ENCODE measurements at regions not wholly inside any gene's neighbourhood (a gene's known extent, or its start where the extent isn't known, plus 50 kb on each side); places are given as distances from the start of the nearest gene placed in this dataset.
"Not testable (repeated sequence)": the region's sequence is repeated elsewhere in the genome, so short reads cannot be mapped to it uniquely, and the experiment has no call there.

- no peak for DNase-seq
Measured at GRCh38 chrX:43405191-43405590, 250.9 kb upstream of the MAOA start.

DNA sequence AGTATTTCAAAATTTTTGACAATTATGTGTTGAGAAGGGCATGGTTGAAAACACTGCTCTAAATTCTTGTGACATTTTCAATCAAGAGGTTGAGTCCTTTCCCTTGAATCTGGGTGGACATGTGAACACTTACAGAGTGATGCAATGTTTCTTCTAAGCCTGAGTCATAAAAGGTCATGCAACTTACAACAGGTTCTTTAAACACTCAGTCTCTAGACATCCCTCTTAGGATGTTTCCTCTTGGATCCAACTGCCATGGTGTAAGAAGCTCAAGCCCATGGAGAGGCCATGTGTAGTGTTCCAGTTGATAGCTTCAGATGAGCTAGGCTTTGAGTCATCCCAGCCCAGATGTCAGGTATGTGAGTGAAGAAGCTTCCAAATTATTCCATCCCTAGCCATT, 232.2 kb upstream of the MAOA start:
- no peak for DNase-seq

DNA sequence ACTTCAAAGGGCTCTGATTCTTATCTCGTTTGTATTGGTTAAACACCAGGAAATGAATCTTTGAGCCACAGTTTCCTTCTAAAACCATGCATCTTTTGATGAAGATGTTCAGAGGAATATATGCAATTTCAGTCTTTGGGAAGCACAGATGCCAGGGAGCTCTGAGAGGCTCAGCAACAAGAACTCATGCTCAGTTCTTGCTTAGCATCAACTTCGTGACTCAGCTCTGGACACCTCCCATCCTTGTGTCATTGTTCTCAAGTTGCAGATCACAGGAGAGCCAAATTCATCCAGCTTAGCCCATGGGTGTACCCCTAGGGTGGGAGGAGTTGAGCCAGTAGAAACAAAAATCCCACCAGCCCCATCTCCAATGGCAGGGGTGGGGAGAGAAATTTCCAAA, 219.6 kb upstream of the MAOA start:
- no peak for DNase-seq

DNA sequence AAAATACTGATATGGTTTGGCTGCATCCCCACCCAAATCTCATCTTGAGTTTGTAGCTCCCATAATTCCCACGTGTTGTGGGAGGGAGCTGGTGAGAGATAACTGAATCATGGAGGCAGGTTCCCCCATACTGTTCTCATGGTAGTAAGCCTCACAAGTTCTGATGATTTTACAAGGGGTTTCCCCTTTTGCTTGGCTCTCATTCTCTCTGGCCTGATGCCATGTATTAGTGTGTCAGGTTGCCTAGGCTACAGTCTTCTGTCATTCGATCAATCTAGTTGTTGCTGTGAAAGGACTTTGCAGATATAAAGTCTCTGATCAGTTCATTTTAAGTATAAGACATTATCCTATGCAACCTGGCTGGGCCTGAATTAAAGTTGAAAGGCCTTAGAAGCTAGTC, 209.3 kb upstream of the MAOA start:
- DNase-seq: no peak

DNA sequence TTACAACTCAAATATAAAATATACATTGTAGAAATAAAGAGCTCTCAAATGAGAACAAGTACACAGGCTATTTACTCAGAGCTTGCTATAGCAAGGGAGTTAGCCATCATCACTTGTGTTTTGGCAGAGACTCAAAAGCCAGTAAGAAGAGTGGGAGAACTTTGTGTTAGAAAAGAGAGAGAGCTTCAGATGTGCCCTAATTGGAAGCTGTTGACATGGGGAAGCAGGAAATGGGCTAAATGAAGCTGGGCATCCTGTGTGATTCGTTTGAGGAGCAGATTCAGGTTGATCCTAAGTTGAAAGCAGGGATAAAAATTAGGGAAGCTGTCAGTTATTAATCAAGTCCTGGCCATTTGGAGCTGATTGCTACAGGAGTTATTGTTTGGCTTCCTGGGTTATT, 207.4 kb upstream of the MAOA start:
- no peak for DNase-seq

DNA sequence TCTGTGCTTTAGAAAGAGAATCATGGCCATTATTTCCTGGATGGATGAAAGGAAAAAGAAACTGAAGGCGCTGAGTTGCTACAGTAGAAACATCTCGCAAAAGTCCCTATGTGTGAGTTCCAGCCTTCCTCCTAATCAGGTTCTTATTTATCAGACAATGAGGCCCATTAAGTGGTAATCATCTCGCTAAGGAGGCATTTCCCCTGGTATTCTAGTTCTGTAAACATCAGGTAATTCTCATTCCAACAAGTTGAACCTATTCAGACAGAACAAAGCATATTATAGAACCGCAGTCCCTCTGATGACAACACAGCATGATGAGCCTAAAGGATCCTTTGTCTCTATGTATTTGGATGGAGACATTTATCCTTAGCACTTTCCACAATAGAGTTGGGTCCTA, 205.7 kb upstream of the MAOA start:
- DNase-seq: no peak

DNA sequence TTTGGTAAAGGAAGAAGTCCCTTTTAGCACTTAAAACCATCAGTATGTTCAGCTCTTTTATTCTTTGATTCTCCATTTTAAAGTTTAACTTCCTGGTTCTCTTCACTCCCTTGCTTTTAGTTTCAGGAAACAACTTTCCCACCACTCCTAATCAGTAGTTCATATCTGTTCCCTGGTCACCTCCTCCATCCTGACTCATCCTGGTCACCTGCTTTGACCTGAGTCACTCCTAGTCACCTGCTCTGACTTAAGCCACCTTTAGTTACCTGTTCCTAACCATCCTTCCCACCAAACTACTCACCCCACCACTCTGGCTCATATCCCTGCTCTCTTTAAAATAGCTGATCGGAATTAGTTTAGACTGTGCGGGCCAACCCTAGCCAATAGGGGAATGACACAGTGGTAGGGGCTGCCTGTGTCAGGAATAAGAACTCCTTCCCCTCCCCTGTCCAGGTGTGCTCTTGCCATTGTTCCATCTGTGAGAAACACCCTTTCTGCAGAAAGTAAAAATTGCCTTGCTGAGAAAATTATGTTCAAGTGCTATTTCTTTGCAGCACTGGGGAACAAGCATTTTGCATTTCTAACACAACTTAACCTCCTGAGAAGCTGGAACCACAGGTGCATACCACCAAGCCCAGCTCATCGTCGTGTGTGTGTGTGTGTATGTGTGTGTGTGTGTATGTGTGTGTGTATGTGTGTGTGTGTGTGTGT, 204.0 kb upstream of the MAOA start:
- not testable (repeated sequence) for DNase-seq

DNA sequence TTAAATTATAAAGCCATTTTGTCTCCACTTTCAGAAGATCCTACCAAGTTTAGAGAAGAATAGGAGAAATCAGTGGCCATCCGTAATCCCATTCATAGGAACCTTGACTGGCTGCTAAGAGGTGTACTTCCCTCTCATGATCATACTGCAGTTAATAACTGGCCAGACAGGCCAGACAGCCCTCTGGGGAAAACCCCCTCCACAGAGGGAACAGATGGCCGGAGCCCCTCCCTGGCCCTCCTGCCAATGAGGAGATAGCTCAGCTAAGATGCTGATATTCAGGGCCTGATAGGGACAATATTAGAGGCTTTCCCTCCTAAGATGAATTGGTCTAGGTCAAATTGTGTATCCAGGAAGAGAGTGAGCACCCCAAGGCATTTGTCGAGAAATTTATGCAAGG, 200.0 kb upstream of the MAOA start:
- DNase-seq: no peak

DNA sequence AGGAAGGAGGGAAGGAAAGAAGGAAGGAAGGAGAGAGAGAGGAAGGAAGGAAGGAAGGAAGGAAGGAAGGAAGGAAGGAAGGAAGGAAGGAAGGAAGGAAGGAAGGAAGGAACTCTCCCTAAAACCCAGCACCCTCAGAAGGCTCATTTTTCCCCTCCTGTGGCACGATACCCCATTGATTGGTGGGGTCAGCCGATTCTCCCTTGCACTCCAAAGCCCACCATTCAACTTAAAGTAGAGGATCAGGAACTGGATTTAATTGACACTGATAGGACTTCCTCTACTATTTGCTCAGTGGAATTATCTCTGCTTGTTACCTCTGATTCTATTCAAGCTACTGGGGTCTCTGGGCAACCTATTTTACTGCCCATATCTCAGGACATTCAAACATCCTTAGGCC, 199.2 kb upstream of the MAOA start:
- no peak for DNase-seq

DNA sequence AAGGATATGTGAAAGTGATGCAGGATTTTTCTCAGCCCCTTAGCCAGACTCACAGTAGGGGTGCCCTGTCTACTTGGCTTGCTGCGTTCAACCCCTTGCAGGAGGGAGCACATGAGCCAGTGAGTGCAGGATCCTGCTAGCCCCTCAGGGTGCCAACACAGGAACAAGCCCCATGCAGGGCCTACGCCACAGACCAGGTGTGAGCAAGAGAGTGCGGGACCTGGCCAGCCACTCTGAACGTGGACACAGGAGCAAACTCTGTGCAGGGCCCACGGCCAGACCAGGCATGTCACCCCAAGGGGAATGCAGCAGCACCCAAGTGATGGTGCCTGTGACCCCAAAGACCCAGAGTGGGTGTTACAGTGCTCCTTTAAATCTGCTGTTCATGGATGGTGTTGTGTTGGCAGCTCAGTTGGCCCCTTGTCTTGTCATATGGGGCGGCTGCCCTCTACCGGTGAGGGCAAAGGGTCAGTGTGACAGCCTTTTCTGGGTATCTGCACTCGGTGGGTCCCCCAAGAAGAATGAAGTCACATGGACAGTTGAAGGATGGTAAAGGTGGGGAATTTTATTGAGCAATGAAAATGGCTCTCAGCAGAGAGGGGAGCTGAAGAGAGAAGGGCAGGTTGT, 188.4 kb upstream of the MAOA start:
- DNase-seq: no peak

DNA sequence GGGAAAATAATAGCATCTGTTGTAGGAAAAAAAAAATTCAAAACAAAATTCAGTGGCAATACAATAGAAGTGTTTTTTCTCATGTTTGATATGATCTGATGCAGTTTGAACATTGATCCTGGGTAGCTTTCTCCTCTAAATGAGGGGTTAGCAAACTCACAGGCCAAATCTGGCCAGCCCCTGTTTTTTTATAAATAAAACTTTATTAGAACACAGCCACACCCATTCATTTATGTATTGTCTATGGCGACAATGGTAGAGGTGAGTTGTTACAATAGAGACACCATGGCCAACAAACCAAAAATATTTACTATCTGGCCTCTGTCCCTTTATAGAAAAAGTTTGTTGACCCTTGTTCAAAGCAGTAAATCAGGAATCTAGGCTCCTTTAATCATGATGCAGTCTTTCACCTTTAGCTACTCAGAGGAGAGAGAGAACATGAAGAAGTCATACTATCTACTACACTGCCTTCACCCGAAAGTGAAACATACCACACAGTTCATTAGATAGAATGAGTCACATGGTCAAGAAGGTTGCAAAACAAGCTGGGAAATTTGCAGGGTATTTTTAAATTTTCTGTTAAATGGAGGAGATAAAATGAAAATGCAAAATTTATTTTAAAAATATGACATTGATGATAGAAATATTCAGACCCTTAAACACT, 186.6 kb upstream of the MAOA start:
- DNase-seq: no peak

- DNase-seq: no peak
Measured at GRCh38 chrX:43474321-43474720, 181.8 kb upstream of the MAOA start.

DNA sequence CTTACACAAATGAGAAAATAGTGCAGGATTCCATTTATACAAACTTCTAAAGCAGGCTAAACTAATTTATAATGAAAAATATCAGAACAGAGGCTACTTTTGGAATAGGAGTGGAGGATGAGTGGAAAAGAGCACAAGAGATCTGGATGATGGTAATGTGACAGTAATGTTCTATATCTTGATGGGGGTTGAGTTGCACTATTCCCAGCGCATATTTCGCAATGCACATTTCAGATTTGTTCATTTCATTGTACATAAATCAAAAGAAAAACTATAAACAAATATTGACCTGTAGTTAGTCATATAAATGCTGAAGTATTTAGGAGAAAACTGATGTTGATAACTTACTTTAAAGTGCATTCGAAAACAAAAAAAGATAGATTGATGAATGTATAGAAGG, 177.0 kb upstream of the MAOA start:
- no peak for DNase-seq

DNA sequence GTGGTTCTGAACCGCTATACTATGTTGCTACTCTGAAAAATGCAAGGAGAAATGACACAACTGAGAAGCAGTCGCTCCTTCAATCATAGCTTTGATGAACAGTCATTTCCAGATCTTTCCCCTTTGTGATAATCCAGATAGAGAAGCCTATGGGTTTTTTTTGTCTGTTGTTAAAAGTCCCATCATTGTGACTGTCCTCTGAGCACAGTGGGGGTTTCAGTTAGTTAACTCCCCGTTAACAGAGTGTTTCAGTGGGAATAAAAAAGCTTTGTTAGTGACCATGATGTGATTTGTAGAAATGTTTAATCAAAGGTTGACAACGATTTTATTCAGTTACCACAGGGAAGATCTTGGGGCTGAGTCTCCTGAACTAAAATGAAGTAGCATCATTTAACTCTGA, 176.2 kb upstream of the MAOA start:
- no peak for DNase-seq

DNA sequence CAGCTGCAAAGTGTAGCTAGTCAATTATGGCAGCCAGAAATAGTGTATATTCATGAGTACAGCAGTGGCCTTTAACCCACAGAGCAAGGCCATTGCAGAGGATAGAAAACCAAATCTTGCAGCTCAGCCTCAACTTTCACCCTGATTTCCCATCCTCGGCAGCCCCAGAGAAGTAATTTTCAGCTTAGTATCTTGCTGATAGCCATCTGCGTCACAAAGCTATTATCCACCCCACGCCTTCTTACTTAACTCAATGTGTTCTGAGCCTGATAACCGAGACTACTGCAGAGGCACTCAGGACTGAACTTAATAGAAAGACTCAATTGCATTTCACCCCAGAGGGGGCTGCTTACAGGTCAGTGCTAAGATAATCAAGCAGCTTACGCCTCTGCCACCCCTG, 174.5 kb upstream of the MAOA start:
- no peak for DNase-seq

GRCh38 chrX:43493756-43494155, 162.3 kb upstream of the MAOA start:
- no peak for DNase-seq

DNA sequence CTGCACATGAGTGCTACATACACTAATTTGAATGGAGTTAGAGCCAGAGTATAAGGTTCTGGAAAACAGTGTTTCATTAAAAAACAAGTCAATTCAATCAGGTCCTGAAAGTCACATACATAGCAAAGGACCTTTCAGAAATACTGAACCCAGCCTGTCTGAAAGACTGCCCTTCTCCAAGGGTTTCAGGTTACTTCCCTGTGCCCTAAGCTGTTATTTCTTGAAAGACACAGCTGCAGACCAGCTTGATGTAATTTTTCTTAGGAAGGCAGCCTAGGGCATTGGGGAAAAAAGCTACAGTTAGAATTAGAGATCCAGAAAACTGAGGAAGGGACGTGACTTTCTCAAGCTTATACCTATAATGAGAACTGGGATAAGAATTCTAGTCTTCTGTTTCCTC, 155.9 kb upstream of the MAOA start:
- no peak for DNase-seq

- DNase-seq: no peak
Measured at GRCh38 chrX:43500996-43501694, 155.0 kb upstream of the MAOA start.

GRCh38 chrX:43504394-43504793, 151.7 kb upstream of the MAOA start:
- no peak for DNase-seq

DNA sequence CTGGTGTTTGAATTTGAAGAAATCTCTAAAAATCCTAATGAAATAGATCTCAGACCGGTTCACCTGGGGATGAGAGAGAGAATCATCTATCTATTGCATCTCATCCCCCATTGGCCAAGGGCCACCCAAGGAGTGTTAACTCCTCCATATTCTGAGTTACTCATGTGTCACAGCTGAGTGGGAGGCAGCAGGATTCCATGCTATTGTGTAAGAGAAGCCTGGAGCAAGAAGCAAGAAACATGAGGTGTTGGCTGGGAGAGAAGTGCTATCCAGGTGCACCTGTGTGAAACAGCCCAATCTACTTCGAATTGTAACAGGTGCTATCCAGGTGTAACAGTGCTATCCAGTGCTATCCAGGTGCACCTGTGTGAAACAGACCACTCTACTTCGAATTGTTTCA, 150.3 kb upstream of the MAOA start:
- no peak for DNase-seq

GRCh38 chrX:43508694-43509093, 147.4 kb upstream of the MAOA start:
- DNase-seq: no peak

DNA sequence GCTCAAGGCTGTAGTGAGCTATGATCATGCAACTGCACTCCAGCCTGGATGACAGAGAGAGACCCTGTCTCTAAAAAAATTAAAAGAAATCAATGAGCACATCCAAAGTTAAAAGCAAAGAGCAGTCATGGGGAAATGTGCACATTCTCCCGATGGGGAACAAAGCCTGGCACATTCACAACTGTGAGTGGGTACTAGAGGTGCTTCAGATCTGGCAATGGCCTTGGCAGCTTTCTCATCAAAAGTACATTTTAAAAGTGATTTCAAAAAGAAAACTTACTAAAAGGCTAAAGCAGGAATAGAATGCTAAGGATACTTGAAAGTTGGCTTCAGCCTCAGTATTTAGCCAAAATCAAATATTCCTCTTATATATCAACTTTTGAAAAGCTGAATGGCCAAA, 145.9 kb upstream of the MAOA start:
- DNase-seq: no peak

- DNase-seq: no peak
Measured at GRCh38 chrX:43513085-43513484, 143.0 kb upstream of the MAOA start.

GRCh38 chrX:43514820-43515219, 141.3 kb upstream of the MAOA start:
- DNase-seq: no peak

Measured in SW 1271 (cell line).